Neural cell (in vitro differentiated cells): ENCODE measurements at regions not wholly inside any gene's neighbourhood (a gene's known extent, or its start where the extent isn't known, plus 50 kb on each side); places are given as distances from the start of the nearest gene placed in this dataset.

Source experiments
- H2AFZ ChIP-seq: fragments of 200-600, 300-800 bp; sonication (generic), shearing (Covaris generic); 2 replicates; pipeline ENCODE4 v1.6.0; 2014; ENCODE audit warnings: low read depth, mild to moderate bottlenecking, antibody characterized with exemption, low read length, moderate library complexity
- H3F3A ChIP-seq: fragments of 200-600 bp; shearing (Covaris generic); 2 replicates; pipeline ENCODE4 v1.6.1; 2016; ENCODE audit warnings: mild to moderate bottlenecking, moderate library complexity, mixed read lengths, antibody characterized with exemption, low read length; ENCODE audit not compliant: insufficient read depth, poor library complexity, severe bottlenecking
- H3K27ac ChIP-seq: fragments of 200-600, 300-800 bp; sonication (generic), shearing (Covaris generic); 2 replicates; pipeline ENCODE4 v1.5.1; 2014; ENCODE audit warnings: mild to moderate bottlenecking, low read length, moderate library complexity
- H3K27me3 ChIP-seq: fragments of 300-800, 200-600 bp; sonication (generic), shearing (Covaris generic); 2 replicates; pipeline ENCODE4 v1.6.0; 2014; ENCODE audit warnings: mild to moderate bottlenecking, low read depth, low read length, moderate library complexity; ENCODE audit not compliant: insufficient read depth
- H3K36me3 ChIP-seq: fragments of 300-800, 200-600 bp; sonication (generic), shearing (Covaris generic); 2 replicates; pipeline ENCODE4 v1.5.1; 2014; ENCODE audit warnings: mild to moderate bottlenecking, antibody characterized with exemption, low read length, moderate library complexity; ENCODE audit not compliant: insufficient read depth
- H3K4me2 ChIP-seq: fragments of 300-800, 200-600 bp; sonication (generic), shearing (Covaris generic); 2 replicates; pipeline ENCODE4 v1.6.0; 2014; ENCODE audit warnings: mild to moderate bottlenecking, low read length
- H3K4me3 ChIP-seq: fragments of 300-800, 200-600 bp; sonication (generic), shearing (Covaris generic); 2 replicates; pipeline ENCODE4 v1.5.1; 2014; ENCODE audit warnings: mild to moderate bottlenecking, low read length, moderate library complexity
- H3K79me2 ChIP-seq: fragments of 200-600 bp; shearing (Covaris generic); replicated peaks from 2 replicates; pipeline ENCODE4 v1.6.0; 2014; ENCODE audit warnings: mild to moderate bottlenecking, low read length, moderate library complexity; ENCODE audit not compliant: insufficient read depth
- H3K9ac ChIP-seq: fragments of 300-800, 200-600 bp; sonication (generic), shearing (Covaris generic); 2 replicates; pipeline ENCODE4 v1.6.1; 2016; ENCODE audit warnings: mild to moderate bottlenecking, low read length, mixed read lengths
- H3K9me2 ChIP-seq: fragments of 200-600 bp; shearing (Covaris generic); 2 replicates; pipeline ENCODE4 v1.6.1; 2016; ENCODE audit warnings: mild to moderate bottlenecking, low read length, mixed read lengths; ENCODE audit not compliant: insufficient read depth
- H3K9me3 ChIP-seq: fragments of 200-600, 300-800 bp; sonication (generic), shearing (Covaris generic); 2 replicates; pipeline ENCODE4 v1.6.1; 2016; ENCODE audit warnings: mild to moderate bottlenecking, mixed run types, low read length, moderate library complexity, mixed read lengths
- H4K20me1 ChIP-seq: fragments of 200-600 bp; shearing (Covaris generic); 2 replicates; pipeline ENCODE4 v1.6.1; 2016; ENCODE audit warnings: mild to moderate bottlenecking, mixed run types; ENCODE audit not compliant: insufficient read depth
- EP300 ChIP-seq: fragments of 450-650 bp; conservative IDR thresholded peaks from 2 replicates; pipeline ENCODE4 v1.6.1; 2014; ENCODE audit warnings: antibody characterized with exemption, mild to moderate bottlenecking, moderate library complexity; ENCODE audit not compliant: poor library complexity, severe bottlenecking
- EZH2 ChIP-seq: fragments of 200-600, 300-800 bp; shearing (Covaris generic), sonication (generic); IDR thresholded peaks from 2 replicates; pipeline ENCODE4 v1.6.1; 2014; ENCODE audit warnings: antibody characterized with exemption, low read length, borderline replicate concordance, mild to moderate bottlenecking; ENCODE audit not compliant: insufficient read depth, poor library complexity, severe bottlenecking
- MXI1 ChIP-seq: fragments of 450-650 bp; conservative IDR thresholded peaks from 2 replicates; pipeline ENCODE4 v1.6.1; 2014; ENCODE audit warnings: antibody characterized with exemption, mild to moderate bottlenecking; ENCODE audit not compliant: poor library complexity, severe bottlenecking
- POLR2AphosphoS5 ChIP-seq: IDR thresholded peaks from 2 replicates; pipeline ENCODE4 v1.6.1; 2012
- RAD21 ChIP-seq: fragments of 450-650 bp; conservative IDR thresholded peaks from 2 replicates; pipeline ENCODE4 v1.6.1; 2014; ENCODE audit warnings: antibody characterized with exemption, mild to moderate bottlenecking, moderate library complexity
- SMC3 ChIP-seq: fragments of 450-650 bp; conservative IDR thresholded peaks from 2 replicates; pipeline ENCODE4 v1.6.1; 2014; ENCODE audit warnings: antibody characterized with exemption, mild to moderate bottlenecking, moderate library complexity; ENCODE audit not compliant: poor library complexity
- TAF1 ChIP-seq: IDR thresholded peaks from 2 replicates; pipeline ENCODE4 v1.6.1; 2012; ENCODE audit warnings: low read depth
- TF ChIP-seq, protein P1 (sequence below): IDR thresholded peaks from 2 replicates; pipeline ENCODE4 v1.6.1; 2012; ENCODE audit warnings: borderline replicate concordance
- TF ChIP-seq, protein P2 (sequence below): fragments of 450-650 bp; IDR thresholded peaks from 2 replicates; pipeline ENCODE4 v1.5.1; 2014; ENCODE audit warnings: antibody characterized with exemption, mild to moderate bottlenecking, moderate library complexity; ENCODE audit not compliant: poor library complexity, severe bottlenecking

DNA sequence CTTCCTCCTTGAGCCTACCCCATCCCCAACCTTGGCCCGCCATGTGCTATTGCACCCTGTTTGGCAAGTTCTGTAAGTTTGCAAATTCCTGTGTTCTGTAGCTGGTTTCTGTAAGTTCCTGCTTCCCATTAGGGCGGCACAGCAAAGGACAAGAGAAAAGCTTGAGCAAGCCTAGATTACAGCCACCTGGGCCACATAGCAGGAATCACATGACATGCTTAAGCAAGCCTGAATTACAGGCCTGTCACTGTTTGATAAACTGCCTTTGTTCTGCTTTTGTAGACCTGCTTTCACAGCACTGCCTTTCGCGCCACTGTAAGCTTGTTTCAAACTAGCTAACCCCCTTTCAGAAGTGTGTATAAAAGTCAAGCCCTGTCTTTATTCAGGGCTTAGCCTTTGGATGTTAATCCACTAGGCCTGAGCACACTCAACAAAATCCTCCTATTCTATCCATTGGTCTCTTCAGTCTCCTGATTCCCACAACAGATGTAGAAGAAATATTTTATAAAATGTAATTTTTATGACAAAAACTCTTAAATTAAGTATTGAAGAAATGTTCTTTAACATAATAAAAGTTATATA is 906.8 kb upstream of the NDST4 start:
- Histone ChIP-seq H2AFZ (no peak overlapping the region), H3K4me2 (no peak overlapping the region), H3K27ac (no peak overlapping the region), H3K27me3 (no peaks in the 10 kb centered on the region), H3K4me3 (no peak overlapping the region), H3K9ac (no peak overlapping the region), H3K79me2 (no peaks in the 10 kb centered on the region), H3K36me3 (no peaks in the 10 kb centered on the region), H3F3A (no peaks in the 10 kb centered on the region), H3K9me2 (no peaks in the 10 kb centered on the region), H4K20me1 (no peaks in the 10 kb centered on the region), H3K9me3 (no peaks in the 10 kb centered on the region)
- TF ChIP-seq RAD21 (no peak), TAF1 (no peak), EZH2 (no peak), POLR2AphosphoS5 (no peak), EP300 (no peak), SMC3 (no peak), MXI1 (no peak)
- TF ChIP-seq, protein P1, sequence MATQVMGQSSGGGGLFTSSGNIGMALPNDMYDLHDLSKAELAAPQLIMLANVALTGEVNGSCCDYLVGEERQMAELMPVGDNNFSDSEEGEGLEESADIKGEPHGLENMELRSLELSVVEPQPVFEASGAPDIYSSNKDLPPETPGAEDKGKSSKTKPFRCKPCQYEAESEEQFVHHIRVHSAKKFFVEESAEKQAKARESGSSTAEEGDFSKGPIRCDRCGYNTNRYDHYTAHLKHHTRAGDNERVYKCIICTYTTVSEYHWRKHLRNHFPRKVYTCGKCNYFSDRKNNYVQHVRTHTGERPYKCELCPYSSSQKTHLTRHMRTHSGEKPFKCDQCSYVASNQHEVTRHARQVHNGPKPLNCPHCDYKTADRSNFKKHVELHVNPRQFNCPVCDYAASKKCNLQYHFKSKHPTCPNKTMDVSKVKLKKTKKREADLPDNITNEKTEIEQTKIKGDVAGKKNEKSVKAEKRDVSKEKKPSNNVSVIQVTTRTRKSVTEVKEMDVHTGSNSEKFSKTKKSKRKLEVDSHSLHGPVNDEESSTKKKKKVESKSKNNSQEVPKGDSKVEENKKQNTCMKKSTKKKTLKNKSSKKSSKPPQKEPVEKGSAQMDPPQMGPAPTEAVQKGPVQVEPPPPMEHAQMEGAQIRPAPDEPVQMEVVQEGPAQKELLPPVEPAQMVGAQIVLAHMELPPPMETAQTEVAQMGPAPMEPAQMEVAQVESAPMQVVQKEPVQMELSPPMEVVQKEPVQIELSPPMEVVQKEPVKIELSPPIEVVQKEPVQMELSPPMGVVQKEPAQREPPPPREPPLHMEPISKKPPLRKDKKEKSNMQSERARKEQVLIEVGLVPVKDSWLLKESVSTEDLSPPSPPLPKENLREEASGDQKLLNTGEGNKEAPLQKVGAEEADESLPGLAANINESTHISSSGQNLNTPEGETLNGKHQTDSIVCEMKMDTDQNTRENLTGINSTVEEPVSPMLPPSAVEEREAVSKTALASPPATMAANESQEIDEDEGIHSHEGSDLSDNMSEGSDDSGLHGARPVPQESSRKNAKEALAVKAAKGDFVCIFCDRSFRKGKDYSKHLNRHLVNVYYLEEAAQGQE = no peak
- TF ChIP-seq, protein P2, sequence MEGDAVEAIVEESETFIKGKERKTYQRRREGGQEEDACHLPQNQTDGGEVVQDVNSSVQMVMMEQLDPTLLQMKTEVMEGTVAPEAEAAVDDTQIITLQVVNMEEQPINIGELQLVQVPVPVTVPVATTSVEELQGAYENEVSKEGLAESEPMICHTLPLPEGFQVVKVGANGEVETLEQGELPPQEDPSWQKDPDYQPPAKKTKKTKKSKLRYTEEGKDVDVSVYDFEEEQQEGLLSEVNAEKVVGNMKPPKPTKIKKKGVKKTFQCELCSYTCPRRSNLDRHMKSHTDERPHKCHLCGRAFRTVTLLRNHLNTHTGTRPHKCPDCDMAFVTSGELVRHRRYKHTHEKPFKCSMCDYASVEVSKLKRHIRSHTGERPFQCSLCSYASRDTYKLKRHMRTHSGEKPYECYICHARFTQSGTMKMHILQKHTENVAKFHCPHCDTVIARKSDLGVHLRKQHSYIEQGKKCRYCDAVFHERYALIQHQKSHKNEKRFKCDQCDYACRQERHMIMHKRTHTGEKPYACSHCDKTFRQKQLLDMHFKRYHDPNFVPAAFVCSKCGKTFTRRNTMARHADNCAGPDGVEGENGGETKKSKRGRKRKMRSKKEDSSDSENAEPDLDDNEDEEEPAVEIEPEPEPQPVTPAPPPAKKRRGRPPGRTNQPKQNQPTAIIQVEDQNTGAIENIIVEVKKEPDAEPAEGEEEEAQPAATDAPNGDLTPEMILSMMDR = no peak

DNA sequence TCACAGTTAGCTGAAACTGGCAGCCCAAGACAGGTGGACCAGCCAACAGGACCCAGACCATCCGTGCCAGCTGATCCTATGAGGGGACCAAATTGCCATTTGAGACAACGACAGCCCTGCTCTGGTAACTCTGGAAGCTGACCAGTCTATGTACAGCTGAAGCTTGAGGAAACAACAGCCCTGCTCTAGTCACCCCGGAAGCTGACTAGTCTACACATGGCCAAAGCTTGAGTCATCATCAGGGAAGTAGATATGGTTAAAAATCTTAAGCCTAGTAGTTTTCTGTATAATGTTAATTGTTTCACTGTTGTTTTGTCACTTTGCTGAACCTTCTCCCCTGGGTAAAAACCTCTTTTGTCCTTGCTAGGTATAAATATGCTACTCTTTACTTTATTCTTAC is 905.4 kb upstream of the NDST4 start:
- Histone ChIP-seq H3K4me2 (no peak overlapping the region), H2AFZ (no peak overlapping the region), H3K79me2 (no peaks in the 10 kb centered on the region), H3K4me3 (no peak overlapping the region), H3K9me3 (peaks cover 3% of the 10 kb centered on the region), H3K9ac (no peak overlapping the region), H3K27ac (no peak overlapping the region), H3K27me3 (no peaks in the 10 kb centered on the region), H3F3A (no peaks in the 10 kb centered on the region), H3K36me3 (no peaks in the 10 kb centered on the region), H4K20me1 (no peaks in the 10 kb centered on the region), H3K9me2 (no peaks in the 10 kb centered on the region)
- TF ChIP-seq RAD21 (no peak), POLR2AphosphoS5 (no peak), MXI1 (no peak), EP300 (no peak), EZH2 (no peak), TAF1 (no peak), SMC3 (no peak)
- TF ChIP-seq, protein P2 = no peak
- TF ChIP-seq, protein P1 = no peak
